AG04449 (cell line): ENCODE measurements at regions not wholly inside any gene's neighbourhood (a gene's known extent, or its start where the extent isn't known, plus 50 kb on each side); places are given as distances from the start of the nearest gene placed in this dataset.

Source experiments
- CTCF ChIA-PET: fragments of 350-600 bp; formaldehyde crosslinking; extraction: SDS; loops from one replicate; lab custom pipeline; 2021; ENCODE audit warnings: antibody characterized with exemption; lab: Yijun Ruan, JAX
- POLR2A ChIA-PET: fragments of 400-600, 350-600 bp; formaldehyde crosslinking; extraction: SDS; loops from one replicate; lab custom pipeline; 2020; ENCODE audit warnings: antibody characterized with exemption, inconsistent platforms; lab: Yijun Ruan, JAX
- DNase-seq: peaks from one replicate; pipeline ENCODE4 v3.0.0-alpha.2; 2010; ENCODE audit warnings: low read depth, low spot score
- H3K4me3 ChIP-seq: 2 replicates; pipeline ENCODE4 v1.5.1; 2011; ENCODE audit warnings: low read depth, mild to moderate bottlenecking, control low read depth, low read length
- TF ChIP-seq, protein P1 (sequence below): IDR thresholded peaks from one replicate; pipeline ENCODE4 v1.5.1; 2011; ENCODE audit warnings: mild to moderate bottlenecking, moderate library complexity, low read length, control low read depth, inconsistent platforms; ENCODE audit not compliant: insufficient read depth; ENCODE audit errors: missing control alignments

- no peak for DNase-seq
- POLR2A ChIA-PET: no interaction called here
- no peak overlapping the region for H3K4me3 ChIP-seq
- TF ChIP-seq, protein P1, sequence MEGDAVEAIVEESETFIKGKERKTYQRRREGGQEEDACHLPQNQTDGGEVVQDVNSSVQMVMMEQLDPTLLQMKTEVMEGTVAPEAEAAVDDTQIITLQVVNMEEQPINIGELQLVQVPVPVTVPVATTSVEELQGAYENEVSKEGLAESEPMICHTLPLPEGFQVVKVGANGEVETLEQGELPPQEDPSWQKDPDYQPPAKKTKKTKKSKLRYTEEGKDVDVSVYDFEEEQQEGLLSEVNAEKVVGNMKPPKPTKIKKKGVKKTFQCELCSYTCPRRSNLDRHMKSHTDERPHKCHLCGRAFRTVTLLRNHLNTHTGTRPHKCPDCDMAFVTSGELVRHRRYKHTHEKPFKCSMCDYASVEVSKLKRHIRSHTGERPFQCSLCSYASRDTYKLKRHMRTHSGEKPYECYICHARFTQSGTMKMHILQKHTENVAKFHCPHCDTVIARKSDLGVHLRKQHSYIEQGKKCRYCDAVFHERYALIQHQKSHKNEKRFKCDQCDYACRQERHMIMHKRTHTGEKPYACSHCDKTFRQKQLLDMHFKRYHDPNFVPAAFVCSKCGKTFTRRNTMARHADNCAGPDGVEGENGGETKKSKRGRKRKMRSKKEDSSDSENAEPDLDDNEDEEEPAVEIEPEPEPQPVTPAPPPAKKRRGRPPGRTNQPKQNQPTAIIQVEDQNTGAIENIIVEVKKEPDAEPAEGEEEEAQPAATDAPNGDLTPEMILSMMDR: no peak
- CTCF ChIA-PET: no interaction called here
Observed at GRCh38 chr4:3685081-3685645, 81.0 kb upstream of the ADRA2C start.

GRCh38 chr4:3684546-3684945 lies 81.6 kb upstream of the ADRA2C start:
- TF ChIP-seq, protein P1: no peak
- CTCF ChIA-PET: no interaction called here
- POLR2A ChIA-PET: no interaction called here
- H3K4me3 ChIP-seq: no peak overlapping the region
- DNase-seq: no peak

- DNase-seq: no peak
- POLR2A ChIA-PET: no interaction called here
- no peak overlapping the region for H3K4me3 ChIP-seq
- CTCF ChIA-PET: no interaction called here
- TF ChIP-seq, protein P1: no peak
Observed at GRCh38 chr4:3683744-3684421, 82.3 kb upstream of the ADRA2C start.

DNA sequence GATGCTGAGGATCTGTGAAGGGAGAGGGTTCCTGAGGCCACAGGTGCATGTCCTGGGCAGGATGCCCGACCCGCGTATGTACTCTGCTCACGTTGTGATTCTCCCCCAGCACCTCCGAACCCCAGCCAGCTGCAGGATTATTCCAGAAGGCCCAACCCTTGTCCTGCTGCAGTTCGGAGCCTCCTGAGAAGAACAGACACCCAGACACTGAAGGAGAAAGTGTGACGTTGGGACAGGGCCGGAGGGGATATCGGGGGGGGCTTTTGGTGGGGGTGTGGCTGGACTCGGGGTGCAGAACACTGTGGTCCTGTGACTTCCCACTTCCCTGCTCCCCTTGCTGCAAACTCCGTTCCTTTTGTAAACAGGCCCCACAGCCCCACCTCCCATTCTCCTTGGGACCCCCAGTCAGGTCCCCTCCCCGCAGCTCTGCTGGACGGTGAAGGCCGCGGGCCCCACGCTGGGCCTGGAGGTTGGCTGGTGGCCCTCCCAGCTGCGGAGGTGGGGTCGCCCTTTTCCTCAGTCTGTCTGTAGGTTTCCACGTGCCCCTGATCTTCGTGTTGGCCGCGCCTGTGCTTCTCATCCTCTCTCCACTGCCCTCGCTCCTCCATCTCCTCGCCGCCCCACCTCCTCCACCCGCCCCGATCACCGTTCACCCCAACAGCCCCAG lies 83.0 kb upstream of the ADRA2C start:
- POLR2A ChIA-PET: no interaction called here
- DNase-seq: no peak
- H3K4me3 ChIP-seq: no peak overlapping the region

DNA sequence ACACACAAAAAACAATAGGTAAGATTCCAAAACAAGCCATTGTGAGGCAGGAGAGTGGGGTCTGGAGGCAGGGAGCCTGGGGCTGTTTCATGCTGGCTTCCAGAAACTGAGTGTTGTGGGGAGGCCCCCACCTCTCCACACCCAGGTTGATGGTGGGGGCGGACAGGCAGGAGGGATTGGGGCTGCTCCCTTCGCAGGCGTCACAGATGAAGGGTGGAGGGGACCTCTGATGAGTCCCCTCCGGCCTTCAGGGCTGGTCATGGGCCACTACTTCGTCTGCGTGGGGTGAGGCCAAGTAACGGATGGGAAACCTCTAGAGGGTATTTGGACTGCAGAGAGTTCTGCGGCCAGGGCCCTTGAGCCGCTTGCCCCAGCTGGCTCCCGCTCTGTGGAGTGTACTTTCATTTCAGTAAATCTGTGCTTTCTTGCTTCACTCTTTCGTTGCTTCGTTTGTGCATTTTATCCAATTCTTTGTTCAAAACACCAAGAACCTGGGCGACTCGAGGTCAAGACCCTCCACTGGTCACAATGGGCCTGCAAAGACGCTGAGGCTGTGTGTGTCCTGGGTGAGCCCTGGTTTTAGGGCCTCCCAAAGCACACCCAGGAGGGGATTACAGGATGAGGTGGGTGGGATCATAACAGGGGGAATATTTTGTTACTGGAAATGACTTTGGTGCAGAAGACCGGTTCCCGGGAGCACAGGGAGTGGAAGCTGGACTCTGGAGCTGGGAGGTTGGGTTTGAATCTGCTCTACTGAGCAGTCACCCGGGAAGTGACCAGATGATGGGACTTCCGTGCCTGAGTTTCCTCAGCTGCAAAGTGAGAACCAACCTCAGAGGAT lies 83.7 kb upstream of the ADRA2C start:
- ChIA-PET POLR2A (no interaction called here), CTCF (no interaction called here)
- no peak overlapping the region for H3K4me3 ChIP-seq
- TF ChIP-seq, protein P1: no peak
- DNase-seq: no peak

More for the DNA sequence above, 83.0 kb upstream of the ADRA2C start:
- CTCF ChIA-PET: no interaction called here
- TF ChIP-seq, protein P1: no peak

GRCh38 chr4:3681191-3681590 lies 85.0 kb upstream of the ADRA2C start:
- TF ChIP-seq, protein P1: no peak
- DNase-seq: no peak
- CTCF ChIA-PET: interaction anchor here (0.6 kb wide), 1 partner anchor 66 kb away, joined by 3 read pairs; no protein-coding TSS in a partner anchor
- H3K4me3 ChIP-seq: no peak overlapping the region
- POLR2A ChIA-PET: no interaction called here
